Glutamatergic neuron (in vitro differentiated cells): ENCODE measurements at regions not wholly inside any gene's neighbourhood (a gene's known extent, or its start where the extent isn't known, plus 50 kb on each side); places are given as distances from the start of the nearest gene placed in this dataset.

Source experiments
- DNase-seq: peaks from one replicate; pipeline ENCODE4 v3.0.0; 2022
- H3K27ac Mint-ChIP-seq: one replicate; pipeline ENCODE4 v1.8.0; 2020; ENCODE audit warnings: mild to moderate bottlenecking, mixed read lengths, inconsistent platforms; ENCODE audit not compliant: unreplicated experiment
- H3K27me3 Mint-ChIP-seq: one replicate; pipeline ENCODE4 v1.8.0; 2020; ENCODE audit warnings: mild to moderate bottlenecking, moderate library complexity, mixed read lengths, inconsistent platforms; ENCODE audit not compliant: unreplicated experiment
- H3K36me3 Mint-ChIP-seq: one replicate; pipeline ENCODE4 v1.8.0; 2020; ENCODE audit warnings: mild to moderate bottlenecking, mixed read lengths, inconsistent platforms; ENCODE audit not compliant: unreplicated experiment
- H3K4me1 Mint-ChIP-seq: one replicate; pipeline ENCODE4 v1.8.0; 2020; ENCODE audit warnings: mild to moderate bottlenecking, low read depth, mixed read lengths, inconsistent platforms; ENCODE audit not compliant: unreplicated experiment
- H3K4me3 Mint-ChIP-seq: one replicate; pipeline ENCODE4 v1.8.0; 2020; ENCODE audit warnings: mild to moderate bottlenecking, mixed read lengths, inconsistent platforms; ENCODE audit not compliant: unreplicated experiment
- H3K9me3 Mint-ChIP-seq: one replicate; pipeline ENCODE4 v1.8.0; 2020; ENCODE audit warnings: mild to moderate bottlenecking, moderate library complexity, mixed read lengths, inconsistent platforms; ENCODE audit not compliant: unreplicated experiment
- TF ChIP-seq, protein P1 (sequence below): fragments of 200-600 bp; sonication (generic); IDR thresholded peaks from one replicate; pipeline ENCODE4 v1.5.0; 2021; ENCODE audit not compliant: partially characterized antibody, unreplicated experiment

DNA sequence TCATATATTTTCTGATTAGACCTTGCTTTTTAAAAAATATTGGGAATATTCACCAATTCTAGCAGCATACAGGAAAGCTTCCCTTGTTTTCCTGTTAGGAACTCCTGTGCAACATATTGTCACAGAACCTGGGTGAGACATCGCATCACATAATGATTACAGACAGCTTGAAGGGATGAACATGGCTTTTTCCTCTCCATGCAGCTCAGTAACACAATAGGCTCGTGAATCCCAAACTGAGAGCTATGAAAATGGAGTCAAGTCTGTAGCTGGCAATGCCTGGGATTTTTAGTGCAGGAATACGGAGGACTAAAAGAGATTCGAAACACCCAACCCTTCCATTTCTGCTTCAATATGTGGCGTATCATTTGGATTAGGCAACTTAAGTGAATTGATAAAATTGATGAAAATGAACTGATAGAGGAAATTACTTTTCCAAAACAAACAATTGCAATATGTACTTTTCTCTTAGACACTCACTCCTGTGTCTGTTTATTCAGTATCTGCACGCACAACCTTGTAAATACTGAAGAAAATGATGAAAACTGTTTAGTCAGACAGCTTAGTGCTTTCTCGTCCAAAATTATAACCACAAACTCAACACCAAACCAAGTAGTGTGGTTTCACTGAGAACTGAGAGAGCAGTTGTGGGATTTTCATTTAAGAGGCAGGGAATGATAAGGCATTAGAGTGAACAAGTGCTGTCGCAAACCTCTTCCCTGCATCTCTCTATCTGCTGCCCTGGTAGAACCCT lies 250.4 kb downstream of the PTBP2 start:
- no peak for DNase-seq
- TF ChIP-seq, protein P1, sequence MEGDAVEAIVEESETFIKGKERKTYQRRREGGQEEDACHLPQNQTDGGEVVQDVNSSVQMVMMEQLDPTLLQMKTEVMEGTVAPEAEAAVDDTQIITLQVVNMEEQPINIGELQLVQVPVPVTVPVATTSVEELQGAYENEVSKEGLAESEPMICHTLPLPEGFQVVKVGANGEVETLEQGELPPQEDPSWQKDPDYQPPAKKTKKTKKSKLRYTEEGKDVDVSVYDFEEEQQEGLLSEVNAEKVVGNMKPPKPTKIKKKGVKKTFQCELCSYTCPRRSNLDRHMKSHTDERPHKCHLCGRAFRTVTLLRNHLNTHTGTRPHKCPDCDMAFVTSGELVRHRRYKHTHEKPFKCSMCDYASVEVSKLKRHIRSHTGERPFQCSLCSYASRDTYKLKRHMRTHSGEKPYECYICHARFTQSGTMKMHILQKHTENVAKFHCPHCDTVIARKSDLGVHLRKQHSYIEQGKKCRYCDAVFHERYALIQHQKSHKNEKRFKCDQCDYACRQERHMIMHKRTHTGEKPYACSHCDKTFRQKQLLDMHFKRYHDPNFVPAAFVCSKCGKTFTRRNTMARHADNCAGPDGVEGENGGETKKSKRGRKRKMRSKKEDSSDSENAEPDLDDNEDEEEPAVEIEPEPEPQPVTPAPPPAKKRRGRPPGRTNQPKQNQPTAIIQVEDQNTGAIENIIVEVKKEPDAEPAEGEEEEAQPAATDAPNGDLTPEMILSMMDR = no peak
- Mint-ChIP-seq H3K9me3 (peaks cover 1% of the 10 kb centered on the region), H3K36me3 (no peaks in the 10 kb centered on the region), H3K4me3 (no peak overlapping the region), H3K27me3 (peaks cover 1% of the 10 kb centered on the region), H3K4me1 (peaks cover 21% of the 10 kb centered on the region), H3K27ac (no peak overlapping the region)

DNA sequence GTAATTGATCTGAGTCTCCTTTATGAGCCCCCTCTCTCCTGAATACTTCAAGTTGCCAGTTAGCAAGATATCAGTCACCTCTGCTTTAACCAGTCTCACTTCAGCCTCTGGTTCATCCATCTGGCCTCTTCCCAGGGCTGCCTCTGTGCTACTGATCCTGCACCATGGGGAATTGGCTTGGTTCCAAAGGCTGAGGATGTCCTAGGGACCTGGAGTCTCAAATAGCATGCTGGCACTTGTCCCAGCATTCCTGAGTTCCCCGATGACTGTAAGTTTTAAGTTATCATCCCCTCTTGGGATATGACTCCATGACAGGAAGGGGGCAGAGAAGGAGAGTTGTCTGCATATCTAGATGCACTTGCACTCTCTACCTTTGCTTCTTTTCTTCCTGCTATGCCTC lies 252.0 kb downstream of the PTBP2 start:
- H3K36me3 Mint-ChIP-seq = no peaks in the 10 kb centered on the region
- H3K4me3 Mint-ChIP-seq = no peak overlapping the region
- H3K27ac Mint-ChIP-seq = no peak overlapping the region
- TF ChIP-seq, protein P1 = no peak
- H3K9me3 Mint-ChIP-seq = peaks cover 1% of the 10 kb centered on the region
- peaks cover 23% of the 10 kb centered on the region for H3K4me1 Mint-ChIP-seq
- DNase-seq = no peak
- peaks cover 1% of the 10 kb centered on the region for H3K27me3 Mint-ChIP-seq

DNA sequence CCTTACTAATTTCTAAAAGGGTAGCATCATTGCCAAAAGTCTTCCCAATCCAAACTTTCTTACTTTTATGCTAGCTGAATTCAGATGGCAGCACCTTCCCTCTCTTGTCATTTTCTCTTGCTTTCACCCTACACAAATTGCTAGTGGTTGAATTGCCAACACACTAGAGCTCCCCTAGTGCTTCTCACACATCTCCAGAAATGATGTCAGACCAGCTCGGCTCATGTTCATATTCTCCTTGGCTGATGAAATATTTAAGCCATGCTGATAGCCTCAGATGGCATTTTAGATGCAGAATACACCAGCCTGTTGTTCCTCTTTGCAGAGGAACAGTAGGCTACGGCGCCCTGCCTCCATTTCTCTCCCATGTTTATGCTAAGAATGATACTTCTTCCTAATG lies 256.9 kb downstream of the PTBP2 start:
- DNase-seq = no peak
- H3K4me3 Mint-ChIP-seq = no peak overlapping the region
- H3K9me3 Mint-ChIP-seq = peaks cover 3% of the 10 kb centered on the region
- H3K27me3 Mint-ChIP-seq = peaks cover 3% of the 10 kb centered on the region
- H3K27ac Mint-ChIP-seq = peak overlapping the region; percentile 90
- H3K4me1 Mint-ChIP-seq = peaks cover 33% of the 10 kb centered on the region
- TF ChIP-seq, protein P1 = no peak
- no peaks in the 10 kb centered on the region for H3K36me3 Mint-ChIP-seq

DNA sequence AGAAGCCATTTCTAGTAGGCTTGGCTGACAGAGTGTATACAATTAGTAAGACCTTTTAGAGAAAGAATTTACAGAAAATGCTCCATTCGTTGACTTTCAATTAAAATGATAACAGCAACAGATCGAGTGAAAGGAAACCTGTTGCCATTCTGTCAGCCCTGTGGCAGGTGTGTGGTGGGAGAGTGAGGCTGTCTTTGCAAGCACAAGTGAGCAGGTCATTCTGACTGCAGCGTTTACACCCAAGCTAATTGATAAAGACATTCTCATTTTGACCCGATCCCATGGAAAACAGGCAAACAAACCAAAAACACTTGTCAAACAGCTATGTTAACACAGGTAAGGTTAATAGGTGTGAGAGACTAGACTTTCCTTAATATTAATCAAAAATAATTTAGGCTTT lies 257.3 kb downstream of the PTBP2 start:
- peak overlapping the region; percentile 90 for H3K27ac Mint-ChIP-seq
- peaks cover 3% of the 10 kb centered on the region for H3K9me3 Mint-ChIP-seq
- no peak for DNase-seq

More for the DNA sequence above, 257.3 kb downstream of the PTBP2 start:
- Mint-ChIP-seq H3K27me3 (peaks cover 3% of the 10 kb centered on the region), H3K36me3 (no peaks in the 10 kb centered on the region), H3K4me3 (peak overlapping the region; percentile 5), H3K4me1 (peaks cover 28% of the 10 kb centered on the region)
- TF ChIP-seq, protein P1 = no peak
